UCSD-AML1 (cell line): ENCODE measurements at regions not wholly inside any gene's neighbourhood (a gene's known extent, or its start where the extent isn't known, plus 50 kb on each side); places are given as distances from the start of the nearest gene placed in this dataset.

ENCODE experiments used
- DNase-seq: peaks from one replicate; lab custom pipeline; 2025; ENCODE audit not compliant: unreplicated experiment; lab: John Stamatoyannopoulos, UW

- no peak for DNase-seq
Observed at GRCh38 chr5:25862276-25862675, 1176.1 kb downstream of the CDH9 start.

- DNase-seq: peak; percentile 6
Observed at GRCh38 chr5:25858019-25858418, 1180.4 kb downstream of the CDH9 start.

GRCh38 chr5:25851301-25851700 is 1187.1 kb downstream of the CDH9 start:
- DNase-seq: no peak

DNA sequence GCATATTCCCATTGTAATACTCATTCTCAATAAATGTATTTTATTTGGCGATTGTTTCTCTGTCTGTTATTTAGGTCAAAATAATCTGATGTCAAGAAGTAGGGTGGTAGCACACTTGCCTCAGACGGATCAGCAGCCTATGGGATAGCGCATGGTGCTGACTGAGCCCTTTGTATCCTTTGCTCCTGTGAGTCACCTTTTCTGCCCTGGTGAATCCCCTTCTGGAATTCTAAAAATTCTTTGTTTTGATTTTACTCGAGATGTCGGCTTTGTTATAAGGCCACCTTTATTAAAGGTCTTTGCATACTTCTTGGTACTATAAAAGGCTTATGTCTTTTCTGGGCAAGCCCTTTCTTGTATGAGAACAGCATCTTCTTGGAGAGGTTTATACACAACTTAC is 1187.8 kb downstream of the CDH9 start:
- no peak for DNase-seq

GRCh38 chr5:25849270-25849669 is 1189.1 kb downstream of the CDH9 start:
- DNase-seq: no peak

- no peak for DNase-seq
Observed at GRCh38 chr5:25823330-25823873, 1178.6 kb upstream of the CDH10 start.
